ENCODE measurements at regions not wholly inside any gene's neighbourhood (a gene's known extent, or its start where the extent isn't known, plus 50 kb on each side); places are given as distances from the start of the nearest gene placed in this dataset.

DNA sequence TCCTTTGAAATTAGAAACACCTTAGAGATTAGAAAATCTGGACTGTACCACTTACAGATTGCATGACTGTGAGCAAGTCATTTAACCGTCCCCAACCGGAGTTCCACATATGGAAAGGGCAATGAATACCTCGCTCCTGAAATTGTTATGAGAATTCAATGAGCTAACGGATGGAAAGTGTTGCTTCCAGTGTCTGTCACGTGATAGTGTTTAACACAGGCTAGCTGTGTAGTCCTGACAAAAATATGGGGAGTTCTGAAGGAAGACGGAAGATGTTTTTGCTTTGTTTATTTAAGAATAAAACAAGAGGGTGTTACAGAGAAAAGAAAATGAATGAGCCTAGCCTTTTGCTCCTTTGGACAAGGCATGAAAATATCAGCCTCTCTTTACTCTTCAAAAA, 150.7 kb upstream of the SEMA6D start:
- H3K4me3 ChIP-seq (ENCODE audit: low read depth, low read length, poor library complexity, severe bottlenecking): no peak overlapping the region
- no TSS peak for BruUV-seq (replicated peaks)
- no peaks in the 10 kb centered on the region for H3K4me1 ChIP-seq (ENCODE audit: insufficient read depth, low read length, poor library complexity, severe bottlenecking)
- intact Hi-C loops (cut with micrococcal nuclease; ENCODE audit: unreplicated experiment): no loop called here
- H3K27ac ChIP-seq (ENCODE audit: low read depth, low read length, poor library complexity, severe bottlenecking): no peak overlapping the region
- POLR2A ChIA-PET: no interaction called here
- no peaks in the 10 kb centered on the region for H3K9me3 ChIP-seq (ENCODE audit: low read length)
- TF ChIP-seq EZH2phosphoT487 (IDR thresholded peaks at IDR 0.05; ENCODE audit: borderline replicate concordance, low read depth, low read length): no peak
- TF ChIP-seq, protein P1, sequence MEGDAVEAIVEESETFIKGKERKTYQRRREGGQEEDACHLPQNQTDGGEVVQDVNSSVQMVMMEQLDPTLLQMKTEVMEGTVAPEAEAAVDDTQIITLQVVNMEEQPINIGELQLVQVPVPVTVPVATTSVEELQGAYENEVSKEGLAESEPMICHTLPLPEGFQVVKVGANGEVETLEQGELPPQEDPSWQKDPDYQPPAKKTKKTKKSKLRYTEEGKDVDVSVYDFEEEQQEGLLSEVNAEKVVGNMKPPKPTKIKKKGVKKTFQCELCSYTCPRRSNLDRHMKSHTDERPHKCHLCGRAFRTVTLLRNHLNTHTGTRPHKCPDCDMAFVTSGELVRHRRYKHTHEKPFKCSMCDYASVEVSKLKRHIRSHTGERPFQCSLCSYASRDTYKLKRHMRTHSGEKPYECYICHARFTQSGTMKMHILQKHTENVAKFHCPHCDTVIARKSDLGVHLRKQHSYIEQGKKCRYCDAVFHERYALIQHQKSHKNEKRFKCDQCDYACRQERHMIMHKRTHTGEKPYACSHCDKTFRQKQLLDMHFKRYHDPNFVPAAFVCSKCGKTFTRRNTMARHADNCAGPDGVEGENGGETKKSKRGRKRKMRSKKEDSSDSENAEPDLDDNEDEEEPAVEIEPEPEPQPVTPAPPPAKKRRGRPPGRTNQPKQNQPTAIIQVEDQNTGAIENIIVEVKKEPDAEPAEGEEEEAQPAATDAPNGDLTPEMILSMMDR (conservative IDR thresholded peaks at IDR 0.05; ENCODE audit: low read length): no peak
- no peak for DNase-seq (ENCODE audit: low spot score)
- H4K20me1 ChIP-seq (ENCODE audit: insufficient read depth, low read length): no peaks in the 10 kb centered on the region
- no peaks in the 10 kb centered on the region for H3K36me3 ChIP-seq (ENCODE audit: insufficient read depth, low read length)
- no peak overlapping the region for H3K4me2 ChIP-seq (ENCODE audit: low read length)
- no peaks in the 10 kb centered on the region for H3K79me2 ChIP-seq (ENCODE audit: insufficient read depth, low read depth, low read length)
- H3K9me2 ChIP-seq (ENCODE audit: insufficient read depth, low read length): no peaks in the 10 kb centered on the region
- no peak overlapping the region for H2AFZ ChIP-seq (ENCODE audit: low read length)
- CTCF ChIA-PET (ENCODE audit: unreplicated experiment): no interaction called here

DNA sequence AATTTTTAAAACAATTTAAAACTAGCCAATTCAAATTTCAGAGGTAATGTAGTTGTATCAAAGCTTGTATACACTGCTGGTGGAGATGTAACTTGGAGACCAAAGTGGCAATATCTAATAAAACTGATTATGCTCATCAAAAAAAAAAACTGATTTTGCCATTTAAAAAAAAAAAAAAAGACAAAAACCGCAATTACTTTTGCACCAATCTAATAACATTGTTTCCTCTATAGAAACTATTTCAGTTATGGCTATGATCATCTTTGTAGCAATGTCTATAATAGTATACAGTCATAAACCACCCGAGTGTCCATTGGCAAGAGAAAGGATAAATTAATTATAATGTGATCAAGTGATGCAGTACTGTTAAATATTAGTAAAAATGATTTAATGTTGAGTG, 149.3 kb upstream of the SEMA6D start:
- Histone ChIP-seq H3K79me2 (ENCODE audit: insufficient read depth, low read depth, low read length) (no peaks in the 10 kb centered on the region), H3K4me2 (ENCODE audit: low read length) (no peak overlapping the region), H4K20me1 (ENCODE audit: insufficient read depth, low read length) (no peaks in the 10 kb centered on the region), H3K27ac (ENCODE audit: low read depth, low read length, poor library complexity, severe bottlenecking) (no peak overlapping the region), H2AFZ (ENCODE audit: low read length) (no peak overlapping the region), H3K36me3 (ENCODE audit: insufficient read depth, low read length) (no peaks in the 10 kb centered on the region), H3K9me3 (ENCODE audit: low read length) (no peaks in the 10 kb centered on the region), H3K4me1 (ENCODE audit: insufficient read depth, low read length, poor library complexity, severe bottlenecking) (no peaks in the 10 kb centered on the region), H3K4me3 (ENCODE audit: low read depth, low read length, poor library complexity, severe bottlenecking) (no peak overlapping the region), H3K9me2 (ENCODE audit: insufficient read depth, low read length) (no peaks in the 10 kb centered on the region)
- BruUV-seq (replicated peaks): no TSS peak
- ChIA-PET CTCF (ENCODE audit: unreplicated experiment) (no interaction called here), POLR2A (no interaction called here)
- intact Hi-C loops (cut with micrococcal nuclease; ENCODE audit: unreplicated experiment): no loop called here
- DNase-seq (ENCODE audit: low spot score): no peak
- no peak for TF ChIP-seq EZH2phosphoT487 (IDR thresholded peaks at IDR 0.05; ENCODE audit: borderline replicate concordance, low read depth, low read length)
- TF ChIP-seq, protein P1 (conservative IDR thresholded peaks at IDR 0.05; ENCODE audit: low read length): no peak

DNA sequence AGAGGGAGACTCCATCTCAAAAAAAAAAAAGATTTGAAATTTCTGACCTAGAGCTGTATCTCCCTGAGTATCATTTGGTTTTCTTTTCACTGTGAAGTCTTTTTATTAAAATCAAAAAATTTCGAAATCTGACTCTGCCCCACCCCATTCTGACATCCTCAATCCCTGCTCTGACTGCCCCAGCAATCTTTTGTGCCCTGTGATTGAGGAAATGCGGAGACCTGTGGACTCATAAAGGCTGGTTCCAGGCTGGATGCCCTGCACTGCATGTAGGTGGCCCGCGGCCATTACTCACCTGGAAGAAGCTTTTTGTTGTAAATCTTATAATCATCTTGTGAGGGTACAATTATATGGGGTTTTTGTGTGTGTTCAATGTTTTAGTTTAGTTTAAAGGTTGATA, 147.3 kb upstream of the SEMA6D start:
- no peak overlapping the region for H3K27ac ChIP-seq (ENCODE audit: low read depth, low read length, poor library complexity, severe bottlenecking)
- no peak for DNase-seq (ENCODE audit: low spot score)
- H3K36me3 ChIP-seq (ENCODE audit: insufficient read depth, low read length): no peaks in the 10 kb centered on the region
- H3K4me2 ChIP-seq (ENCODE audit: low read length): no peak overlapping the region
- H2AFZ ChIP-seq (ENCODE audit: low read length): no peak overlapping the region
- no peaks in the 10 kb centered on the region for H3K9me3 ChIP-seq (ENCODE audit: low read length)
- H4K20me1 ChIP-seq (ENCODE audit: insufficient read depth, low read length): no peaks in the 10 kb centered on the region
- CTCF ChIA-PET (ENCODE audit: unreplicated experiment): no interaction called here
- no peaks in the 10 kb centered on the region for H3K79me2 ChIP-seq (ENCODE audit: insufficient read depth, low read depth, low read length)
- TF ChIP-seq EZH2phosphoT487 (IDR thresholded peaks at IDR 0.05; ENCODE audit: borderline replicate concordance, low read depth, low read length): no peak
- TF ChIP-seq, protein P1 (conservative IDR thresholded peaks at IDR 0.05; ENCODE audit: low read length): no peak
- H3K4me1 ChIP-seq (ENCODE audit: insufficient read depth, low read length, poor library complexity, severe bottlenecking): no peaks in the 10 kb centered on the region
- intact Hi-C loops (cut with micrococcal nuclease; ENCODE audit: unreplicated experiment): no loop called here
- BruUV-seq (replicated peaks): no TSS peak
- H3K4me3 ChIP-seq (ENCODE audit: low read depth, low read length, poor library complexity, severe bottlenecking): no peak overlapping the region
- no peaks in the 10 kb centered on the region for H3K9me2 ChIP-seq (ENCODE audit: insufficient read depth, low read length)
- POLR2A ChIA-PET: no interaction called here

Measured in OCI-LY7 (cell line).